Hepatocyte (in vitro differentiated cells): ENCODE measurements at regions not wholly inside any gene's neighbourhood (a gene's known extent, or its start where the extent isn't known, plus 50 kb on each side); places are given as distances from the start of the nearest gene placed in this dataset.

Experiments used
- DNase-seq: peaks from one replicate; pipeline ENCODE4 v3.0.0-alpha.2; 2016; ENCODE audit warnings: low spot score
- H2AFZ ChIP-seq: fragments of 200-600 bp; sonication (generic); 2 replicates; pipeline ENCODE4 v1.6.0; 2016; ENCODE audit warnings: antibody characterized with exemption, mild to moderate bottlenecking
- H3K27ac ChIP-seq: fragments of 200-600 bp; sonication (generic); 2 replicates; pipeline ENCODE4 v1.5.1; 2016; ENCODE audit warnings: mild to moderate bottlenecking
- H3K27me3 ChIP-seq: fragments of 200-600 bp; sonication (generic); 2 replicates; pipeline ENCODE4 v1.6.1; 2016
- H3K36me3 ChIP-seq: fragments of 200-600 bp; sonication (generic); replicated peaks from 2 replicates; pipeline ENCODE4 v1.5.1; 2016; ENCODE audit warnings: low read depth; ENCODE audit not compliant: insufficient read depth
- H3K4me1 ChIP-seq: fragments of 200-600 bp; sonication (generic); 2 replicates; pipeline ENCODE4 v1.5.1; 2016; ENCODE audit warnings: mild to moderate bottlenecking, moderate library complexity; ENCODE audit not compliant: insufficient read depth
- H3K4me2 ChIP-seq: fragments of 200-600 bp; sonication (generic); 2 replicates; pipeline ENCODE4 v1.6.0; 2016
- H3K4me3 ChIP-seq: fragments of 200-600 bp; sonication (generic); 2 replicates; pipeline ENCODE4 v1.5.1; 2016; ENCODE audit warnings: mild to moderate bottlenecking
- H3K79me2 ChIP-seq: fragments of 200-600 bp; sonication (generic); 2 replicates; pipeline ENCODE4 v1.6.0; 2017; ENCODE audit warnings: mild to moderate bottlenecking
- H3K9me2 ChIP-seq: fragments of 200-600 bp; sonication (generic); replicated peaks from 2 replicates; pipeline ENCODE4 v1.6.0; 2017; ENCODE audit warnings: mild to moderate bottlenecking; ENCODE audit not compliant: insufficient read depth
- H3K9me3 ChIP-seq: fragments of 200-600 bp; sonication (generic); 2 replicates; pipeline ENCODE4 v1.5.1; 2016; ENCODE audit warnings: low read depth, mild to moderate bottlenecking
- H4K20me1 ChIP-seq: fragments of 200-600 bp; sonication (generic); 2 replicates; pipeline ENCODE4 v1.6.0; 2016; ENCODE audit warnings: mild to moderate bottlenecking; ENCODE audit not compliant: insufficient read depth, poor library complexity, severe bottlenecking
- CTCF ChIP-seq: fragments of 200-600 bp; sonication (generic); IDR thresholded peaks from 2 replicates; pipeline ENCODE4 v1.5.1; 2016; ENCODE audit warnings: antibody characterized with exemption, mild to moderate bottlenecking; ENCODE audit not compliant: poor library complexity
- EZH2 ChIP-seq: fragments of 200-600 bp; sonication (generic); IDR thresholded peaks from 2 replicates; pipeline ENCODE4 v1.6.1; 2016; ENCODE audit warnings: antibody characterized with exemption, mild to moderate bottlenecking, borderline replicate concordance
- EZH2phosphoT487 ChIP-seq: fragments of 200-600 bp; sonication (generic); IDR thresholded peaks from one replicate; pipeline ENCODE4 v1.6.1; 2018; ENCODE audit warnings: antibody characterized with exemption, mild to moderate bottlenecking, low read depth, moderate library complexity; ENCODE audit not compliant: unreplicated experiment, severe bottlenecking
- WGBS: methylation state at CpG from one replicate; pipeline ENCODE4 v1.1.6; 2016; ENCODE audit warnings: low lambda C conversion rate; ENCODE audit errors: missing lambda C conversion rate; 5-methylcytosine and 5-hydroxymethylcytosine counted together

DNA sequence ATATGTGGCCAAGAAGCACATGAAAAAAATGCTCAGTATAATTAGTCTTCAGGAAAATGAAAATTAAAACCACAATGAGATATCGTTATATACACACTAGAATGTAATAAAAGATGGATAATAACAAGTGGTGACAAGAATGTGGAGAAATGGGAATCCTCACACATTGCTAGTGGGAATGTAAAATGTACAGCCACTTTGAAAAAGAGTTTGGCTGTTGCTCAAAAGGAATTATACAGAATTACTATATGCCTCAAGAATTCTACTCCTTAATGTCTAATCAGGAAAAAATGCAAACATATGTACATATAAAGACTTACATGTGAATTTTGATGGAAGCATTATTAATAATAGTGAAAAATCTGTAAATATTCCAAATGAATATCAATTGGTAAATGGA is 102.2 kb downstream of the SPCS3 start:
- Histone ChIP-seq H4K20me1 (no peaks in the 10 kb centered on the region), H3K79me2 (no peaks in the 10 kb centered on the region), H3K4me1 (no peaks in the 10 kb centered on the region), H3K27ac (no peak overlapping the region), H3K9me3 (no peaks in the 10 kb centered on the region), H3K4me3 (no peak overlapping the region), H2AFZ (no peak overlapping the region), H3K4me2 (no peak overlapping the region), H3K36me3 (no peaks in the 10 kb centered on the region), H3K9me2 (no peaks in the 10 kb centered on the region), H3K27me3 (no peaks in the 10 kb centered on the region)
- DNase-seq: no peak
- no peak for TF ChIP-seq EZH2phosphoT487
- no peak for TF ChIP-seq EZH2
- TF ChIP-seq CTCF: no peak
- 86% methylated on average over 1 of the region's 1 CpG for WGBS

DNA sequence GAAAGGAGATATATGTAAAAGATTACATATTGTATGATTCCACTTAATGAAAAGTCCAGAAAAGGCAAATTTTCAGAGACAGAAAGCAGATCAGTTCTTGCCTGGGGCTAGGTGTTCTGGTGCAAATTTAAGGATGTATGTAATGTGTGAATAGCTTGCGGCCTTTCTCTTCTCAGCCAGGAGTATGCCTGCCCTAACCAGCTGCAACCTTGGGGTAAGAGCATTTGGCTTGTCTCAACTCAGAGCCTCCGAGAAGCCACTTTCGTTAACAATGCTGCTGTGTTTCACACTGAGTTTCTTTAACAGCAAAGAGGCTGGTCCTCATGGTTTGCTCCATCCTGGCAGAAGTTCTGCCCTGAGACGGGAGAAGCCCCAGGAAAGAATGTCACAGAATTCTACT is 102.7 kb downstream of the SPCS3 start:
- Histone ChIP-seq H3K27ac (no peak overlapping the region), H3K4me3 (no peak overlapping the region), H3K36me3 (no peaks in the 10 kb centered on the region), H3K4me1 (no peaks in the 10 kb centered on the region), H2AFZ (no peak overlapping the region), H4K20me1 (no peaks in the 10 kb centered on the region), H3K9me2 (no peaks in the 10 kb centered on the region), H3K4me2 (no peak overlapping the region), H3K79me2 (no peaks in the 10 kb centered on the region), H3K9me3 (no peaks in the 10 kb centered on the region), H3K27me3 (no peaks in the 10 kb centered on the region)
- 75% methylated on average over 4 of the region's 4 CpGs for WGBS
- DNase-seq: no peak
- TF ChIP-seq EZH2: no peak
- no peak for TF ChIP-seq EZH2phosphoT487
- no peak for TF ChIP-seq CTCF

DNA sequence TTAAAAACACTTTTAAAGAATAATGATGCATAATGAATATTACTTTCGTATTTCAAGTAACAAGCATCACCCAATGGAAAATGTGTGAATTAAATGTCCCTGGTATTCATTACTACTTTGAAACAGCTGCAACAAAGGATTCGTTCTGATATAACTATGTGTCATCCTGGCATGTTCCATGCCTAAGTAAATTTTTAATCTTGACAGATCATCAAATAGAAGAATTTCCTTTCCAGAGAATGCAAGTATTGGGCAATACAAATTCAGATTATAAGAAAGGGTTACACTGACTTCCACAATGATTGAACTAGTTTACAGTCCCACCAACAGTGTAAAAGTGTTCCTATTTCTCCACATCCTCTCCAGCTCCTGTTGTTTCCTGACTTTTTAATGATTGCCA is 105.3 kb downstream of the SPCS3 start:
- H3K79me2 ChIP-seq: no peaks in the 10 kb centered on the region
- no peak overlapping the region for H3K27ac ChIP-seq

More for the DNA sequence above, 105.3 kb downstream of the SPCS3 start:
- no peaks in the 10 kb centered on the region for H4K20me1 ChIP-seq
- WGBS: 88% methylated on average over 2 of the region's 2 CpGs
- H3K9me2 ChIP-seq: no peaks in the 10 kb centered on the region
- H3K9me3 ChIP-seq: no peaks in the 10 kb centered on the region
- no peaks in the 10 kb centered on the region for H3K27me3 ChIP-seq
- no peak for DNase-seq
- no peaks in the 10 kb centered on the region for H3K4me1 ChIP-seq
- H3K4me3 ChIP-seq: no peak overlapping the region
- H3K4me2 ChIP-seq: no peak overlapping the region
- no peak overlapping the region for H2AFZ ChIP-seq
- H3K36me3 ChIP-seq: no peaks in the 10 kb centered on the region
- TF ChIP-seq CTCF: no peak
- no peak for TF ChIP-seq EZH2
- TF ChIP-seq EZH2phosphoT487: no peak
